K562 (cell line): ENCODE measurements at regions not wholly inside any gene's neighbourhood (a gene's known extent, or its start where the extent isn't known, plus 50 kb on each side); places are given as distances from the start of the nearest gene placed in this dataset.

Source experiments
- ATAC-seq: fragments of 200-7000 bp; cut with Tn5 transposase; 3 replicates; pipeline ENCODE4 v1.9.1; 2020; ENCODE audit warnings: moderate library complexity
- BruUV-seq: library from RNA; stranded (reverse); fragments of 400-500 nt; replicated peaks from 2 replicates; lab custom pipeline; 2021; lab: Mats Ljungman, UMichigan
- CTCF ChIA-PET: fragments of 300-600 bp; formaldehyde crosslinking; extraction: SDS; loops from one replicate; lab custom pipeline; 2021; ENCODE audit warnings: low intra/inter-chr PET ratio; lab: Yijun Ruan, JAX
- POLR2A ChIA-PET: fragments of 300-600, 350-650 bp; sonication (Branson Sonifier 250); formaldehyde crosslinking; extraction: SDS; loops from one replicate; lab custom pipeline; 2021; ENCODE audit warnings: antibody characterized with exemption, inconsistent platforms; lab: Yijun Ruan, JAX
- DNase-seq, 4 experiments: peaks; one replicate each; pipeline versions ENCODE4 v3.0.0 to v3.0.0-alpha.2; 2011 to 2018; ENCODE audit warnings: low spot score in 3 of 4, mixed read lengths in 3 of 4; ENCODE audit errors: extremely low read depth in 1 of 4
- FAIRE-seq: peaks from 2 replicates; lab custom pipeline; 2011; peaks lifted over from hg19 to GRCh38; lab: Jason Lieb, UNC
- H2AFZ ChIP-seq: 2 replicates; pipeline ENCODE4 v1.6.0; 2011; ENCODE audit warnings: low read depth, low read length, control low read depth, inconsistent platforms
- H3K27ac ChIP-seq: fragments of 200-600 bp; 3 replicates; pipeline ENCODE4 v1.8.0; 2011; ENCODE audit warnings: low read depth, mild to moderate bottlenecking, control low read depth, inconsistent platforms, low read length, moderate library complexity, mixed read lengths; ENCODE audit errors: extremely low read depth
- H3K27me3 ChIP-seq, 2 experiments: fragments of 300-600 bp in 1 of 2; 2 replicates in 1 of 2; 3 replicates in 1 of 2; pipeline versions ENCODE4 v1.6.0 to v1.8.0; 2011; ENCODE audit warnings: inconsistent platforms in 2 of 2, low read length in 2 of 2, mild to moderate bottlenecking in 1 of 2, mixed read lengths in 1 of 2, moderate library complexity in 1 of 2; ENCODE audit not compliant: control insufficient read depth in 2 of 2, insufficient read depth in 2 of 2
- H3K36me3 ChIP-seq: fragments of 300-600 bp; 3 replicates; pipeline ENCODE4 v1.8.0; 2011; ENCODE audit warnings: mild to moderate bottlenecking, low read length, inconsistent platforms; ENCODE audit not compliant: control insufficient read depth, insufficient read depth
- H3K4me1 ChIP-seq, 2 experiments: fragments of 200-600 bp in 1 of 2; replicated peaks in 1 of 2; 2 replicates in 1 of 2; 3 replicates in 1 of 2; pipeline versions ENCODE4 v1.5.1 to v1.8.0; 2011; ENCODE audit warnings: inconsistent platforms in 2 of 2, low read length in 2 of 2, mild to moderate bottlenecking in 1 of 2, mixed read lengths in 1 of 2, moderate library complexity in 1 of 2; ENCODE audit not compliant: control insufficient read depth in 2 of 2, insufficient read depth in 2 of 2
- H3K4me2 ChIP-seq: 2 replicates; pipeline ENCODE4 v1.6.1; 2011; ENCODE audit warnings: low read length, control low read depth, inconsistent platforms, mixed read lengths; ENCODE audit not compliant: insufficient read depth
- H3K4me3 ChIP-seq: fragments of 200-600 bp; sonication (generic), shearing (Covaris generic); 2 replicates; pipeline ENCODE4 v1.5.1; 2016; ENCODE audit warnings: control low read depth, inconsistent platforms
- H3K79me2 ChIP-seq: fragments of 200-600 bp; 3 replicates; pipeline ENCODE4 v1.8.0; 2011; ENCODE audit warnings: low read length, inconsistent platforms; ENCODE audit not compliant: control insufficient read depth, insufficient read depth
- H3K9ac ChIP-seq, 2 experiments: 2 replicates each; pipeline versions ENCODE4 v1.6.0 to v1.6.1; 2011; ENCODE audit warnings: low read depth in 2 of 2, low read length in 2 of 2, control low read depth in 1 of 2, inconsistent platforms in 1 of 2, mild to moderate bottlenecking in 1 of 2, mixed read lengths in 1 of 2; ENCODE audit not compliant: insufficient read depth in 1 of 2
- H3K9me1 ChIP-seq: one replicate; pipeline ENCODE4 v1.6.0; 2011; ENCODE audit warnings: inconsistent platforms, mild to moderate bottlenecking, low read length, moderate library complexity; ENCODE audit not compliant: control insufficient read depth, insufficient read depth
- H3K9me3 ChIP-seq: replicated peaks from 2 replicates; pipeline ENCODE4 v1.5.1; 2011; ENCODE audit warnings: low read depth, low read length, inconsistent platforms; ENCODE audit not compliant: control insufficient read depth, insufficient read depth
- H4K20me1 ChIP-seq: replicated peaks from 2 replicates; pipeline ENCODE4 v1.6.1; 2011; ENCODE audit warnings: low read length, inconsistent platforms, mixed read lengths; ENCODE audit not compliant: control insufficient read depth, insufficient read depth
- BRF2 ChIP-seq: IDR thresholded peaks from 3 replicates; pipeline ENCODE4 v1.6.1; 2011; ENCODE audit warnings: borderline replicate concordance, mild to moderate bottlenecking; ENCODE audit not compliant: insufficient read length, insufficient read depth
- CHD1 ChIP-seq: fragments of 200-600 bp; sonication (generic); IDR thresholded peaks from one replicate; pipeline ENCODE4 v1.6.1; 2012; ENCODE audit warnings: mild to moderate bottlenecking, moderate library complexity, low read length, inconsistent platforms
- DIDO1 ChIP-seq: fragments of 450-650 bp; IDR thresholded peaks from 2 replicates; pipeline ENCODE4 v1.6.1; 2016; ENCODE audit warnings: low read depth, missing biosample characterization, missing genetic modification characterization
- PHTF2 ChIP-seq: fragments of 250-450 bp; sonication (Bioruptor Pico); IDR thresholded peaks from 2 replicates; pipeline ENCODE4 v1.5.0; 2021; ENCODE audit warnings: mild to moderate bottlenecking
- REST ChIP-seq, 2 experiments: fragments of 450-650 bp; formaldehyde crosslinking in 1 of 2; IDR thresholded peaks; 2 replicates each; pipeline versions ENCODE4 v1.4.0 to v1.6.1; 2014 to 2020; ENCODE audit warnings: mild to moderate bottlenecking in 2 of 2, borderline replicate concordance in 1 of 2, low read depth in 1 of 2
- ZBTB11 ChIP-seq, 3 experiments: fragments of 200-800 bp in 1 of 3; fragments of 250-450 bp in 1 of 3; fragments of 450-650 bp in 1 of 3; sonication (Bioruptor Pico) in 1 of 3; sonication (Bioruptor generic) in 1 of 3; formaldehyde crosslinking in 1 of 3; IDR thresholded peaks; 2 replicates each; pipeline versions ENCODE4 v1.6.1 to v1.8.0; 2016 to 2022; ENCODE audit warnings: mild to moderate bottlenecking in 2 of 3, missing genetic modification characterization in 2 of 3, missing compliant biosample characterization in 1 of 3, moderate library complexity in 1 of 3
- ZNF124 ChIP-seq: sonication (generic); formaldehyde crosslinking; IDR thresholded peaks from 2 replicates; pipeline ENCODE4 v1.8.1; 2022; ENCODE audit warnings: missing genetic modification reagents
- ZNF780A ChIP-seq: fragments of 250-450 bp; sonication (Bioruptor Pico); IDR thresholded peaks from 2 replicates; pipeline ENCODE4 v1.5.0; 2021; ENCODE audit warnings: mild to moderate bottlenecking
- WGBS: fragments of 100-300 bp; shearing (Covaris generic); methylation state at CpG from one replicate; pipeline ENCODE4 v1.1.6; 2016; ENCODE audit warnings: low coverage, mixed read lengths; ENCODE audit not compliant: insufficient coverage; ENCODE audit errors: missing lambda C conversion rate; 5-methylcytosine and 5-hydroxymethylcytosine counted together
- in situ Hi-C: fragments of 300-500 bp; cut with MboI; formaldehyde crosslinking; loops from 4 replicates; pipeline ENCODE4 v1.15.0; 2018; ENCODE audit warnings: inconsistent platforms, mixed read lengths
- intact Hi-C: fragments of 100-400 bp; cut with micrococcal nuclease; formaldehyde crosslinking; loops from 2 replicates; pipeline ENCODE4 v1.14.2; 2022

DNA sequence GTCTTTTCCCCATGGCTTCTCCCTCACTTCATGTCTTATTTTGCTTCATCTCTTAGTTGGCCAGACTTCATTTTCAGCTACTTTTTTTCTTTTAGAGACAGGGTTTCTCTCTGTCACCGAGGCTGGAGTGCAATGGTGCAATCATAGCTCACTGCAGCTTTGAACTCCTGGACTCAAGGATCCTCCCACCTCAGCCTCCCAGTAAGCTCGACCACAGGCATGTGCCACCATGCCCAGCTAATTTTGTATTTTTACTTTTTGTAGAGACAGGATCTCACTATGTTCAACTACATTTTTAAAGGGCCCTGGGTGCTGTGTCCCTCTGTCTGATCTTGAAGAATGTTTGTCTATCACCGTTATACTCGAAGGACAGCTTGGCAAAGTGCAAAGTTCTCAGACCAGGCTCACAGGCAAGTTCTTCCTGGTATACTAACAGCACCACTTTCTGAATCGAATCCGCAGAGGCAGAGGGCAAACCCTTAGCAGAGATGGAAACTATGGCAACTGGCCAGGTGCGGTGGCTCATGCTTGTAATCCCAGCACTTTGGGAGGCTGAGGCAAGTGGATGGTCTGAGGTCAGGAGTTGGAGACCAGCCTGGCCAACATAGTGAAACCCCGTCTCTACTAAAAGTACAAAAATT, 60.9 kb downstream of the SOWAHC start:
- Histone ChIP-seq H3K27ac (no peak overlapping the region), H3K27me3 (peaks cover 5 to 10% of the 10 kb centered on the region in 2 experiments; a peak in 2 of 5 replicates), H3K4me3 (no peak overlapping the region), H2AFZ (no peak overlapping the region), H3K9ac (no peak overlapping the region), H3K79me2 (no peaks in the 10 kb centered on the region), H3K9me1 (no peaks in the 10 kb centered on the region), H3K9me3 (no peaks in the 10 kb centered on the region), H3K4me2 (no peak overlapping the region), H3K36me3 (no peaks in the 10 kb centered on the region), H4K20me1 (no peaks in the 10 kb centered on the region), H3K4me1 (no peaks in the 10 kb centered on the region)
- TF ChIP-seq PHTF2 (CRISPR knock-in tag) = no peak
- no peak for TF ChIP-seq ZNF124 (CRISPR knock-in tag)
- no peak for TF ChIP-seq BRF2
- no peak for TF ChIP-seq CHD1
- TF ChIP-seq ZBTB11 (CRISPR knock-in tag; IDR thresholded peaks at IDR 0.05) = no peak
- TF ChIP-seq DIDO1 = no peak
- no peak for TF ChIP-seq ZNF780A (CRISPR knock-in tag)
- TF ChIP-seq REST (IDR thresholded peaks at IDR 0.05; ENCODE audit: borderline replicate concordance) = no peak
- no peak for TF ChIP-seq REST (CRISPR knock-in tag; IDR thresholded peaks at IDR 0.05; ENCODE audit: low read depth)
- BruUV-seq = no TSS peak
- ChIA-PET CTCF (no interaction called here), POLR2A (no interaction called here)
- ATAC-seq = no peak
- intact Hi-C loops (no loop called here), in situ Hi-C loops (no loop called here)
- FAIRE-seq = no peak
- WGBS = 0% methylated on average over 7 of the region's 8 CpGs
- no peak for DNase-seq
